Gastroesophageal sphincter (tissue), 3 donors: ENCODE measurements at regions not wholly inside any gene's neighbourhood (a gene's known extent, or its start where the extent isn't known, plus 50 kb on each side); places are given as distances from the start of the nearest gene placed in this dataset.

Source experiments
- POLR2A ChIP-seq, 2 donors: fragments of 450-650 bp; IDR thresholded peaks; one replicate each; pipeline ENCODE4 v1.6.1; 2017; ENCODE audit warnings: antibody characterized with exemption in 2 of 2, mild to moderate bottlenecking in 2 of 2, moderate library complexity in 1 of 2
- TF ChIP-seq, protein P1 (sequence below), 4 experiments: fragments of 200-600 bp in 2 of 4; fragments of 450-650 bp in 2 of 4; sonication (generic) in 1 of 4; IDR thresholded peaks; one replicate each; pipeline ENCODE4 v1.5.1; 2017 to 2019; ENCODE audit warnings: antibody characterized with exemption in 4 of 4, mild to moderate bottlenecking in 2 of 4, moderate library complexity in 2 of 4

DNA sequence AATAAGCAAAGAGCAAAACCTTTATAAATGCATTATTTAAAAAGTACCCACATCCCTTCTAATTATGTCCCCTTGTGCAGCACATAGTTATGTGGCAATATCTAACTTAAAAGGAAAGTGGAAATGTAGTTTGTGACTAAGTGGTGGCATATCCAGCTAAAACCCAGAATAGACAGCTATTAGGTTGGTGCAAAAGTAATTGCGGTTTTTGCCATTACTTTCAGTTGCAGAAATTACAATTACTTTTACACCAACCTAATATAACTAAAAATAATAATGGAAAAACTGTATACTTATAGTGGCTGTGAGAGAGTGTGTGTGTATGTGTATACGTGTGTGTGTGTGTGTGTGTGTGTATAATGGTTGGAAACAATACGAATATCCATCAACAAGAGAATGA is 1108.1 kb upstream of the CNTN5 start:
- TF ChIP-seq, protein P1, sequence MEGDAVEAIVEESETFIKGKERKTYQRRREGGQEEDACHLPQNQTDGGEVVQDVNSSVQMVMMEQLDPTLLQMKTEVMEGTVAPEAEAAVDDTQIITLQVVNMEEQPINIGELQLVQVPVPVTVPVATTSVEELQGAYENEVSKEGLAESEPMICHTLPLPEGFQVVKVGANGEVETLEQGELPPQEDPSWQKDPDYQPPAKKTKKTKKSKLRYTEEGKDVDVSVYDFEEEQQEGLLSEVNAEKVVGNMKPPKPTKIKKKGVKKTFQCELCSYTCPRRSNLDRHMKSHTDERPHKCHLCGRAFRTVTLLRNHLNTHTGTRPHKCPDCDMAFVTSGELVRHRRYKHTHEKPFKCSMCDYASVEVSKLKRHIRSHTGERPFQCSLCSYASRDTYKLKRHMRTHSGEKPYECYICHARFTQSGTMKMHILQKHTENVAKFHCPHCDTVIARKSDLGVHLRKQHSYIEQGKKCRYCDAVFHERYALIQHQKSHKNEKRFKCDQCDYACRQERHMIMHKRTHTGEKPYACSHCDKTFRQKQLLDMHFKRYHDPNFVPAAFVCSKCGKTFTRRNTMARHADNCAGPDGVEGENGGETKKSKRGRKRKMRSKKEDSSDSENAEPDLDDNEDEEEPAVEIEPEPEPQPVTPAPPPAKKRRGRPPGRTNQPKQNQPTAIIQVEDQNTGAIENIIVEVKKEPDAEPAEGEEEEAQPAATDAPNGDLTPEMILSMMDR (IDR thresholded peaks at IDR 0.05): no peak
- no peak for TF ChIP-seq POLR2A (IDR thresholded peaks at IDR 0.05)
